Epithelial cell of proximal tubule (primary cell): ENCODE measurements at regions not wholly inside any gene's neighbourhood (a gene's known extent, or its start where the extent isn't known, plus 50 kb on each side); places are given as distances from the start of the nearest gene placed in this dataset.

Experiments used
- DNase-seq: peaks from one replicate; pipeline ENCODE4 v3.0.0-alpha.2; 2011; ENCODE audit warnings: low read depth
- H3K4me3 ChIP-seq: 2 replicates; pipeline ENCODE4 v1.5.1; 2011; ENCODE audit warnings: low read depth, mild to moderate bottlenecking, low read length
- CTCF ChIP-seq: conservative IDR thresholded peaks from 2 replicates; pipeline ENCODE4 v1.5.1; 2012; ENCODE audit warnings: low read depth, mild to moderate bottlenecking, low read length

- no peak for TF ChIP-seq CTCF
- no peak overlapping the region for H3K4me3 ChIP-seq
Observed at GRCh38 chr5:3179220-3179619, 416.4 kb upstream of the IRX1 start.

GRCh38 chr5:3177338-3177737 lies 418.3 kb upstream of the IRX1 start:
- no peak overlapping the region for H3K4me3 ChIP-seq
- no peak for TF ChIP-seq CTCF
- no peak for DNase-seq

More at GRCh38 chr5:3179220-3179619, 416.4 kb upstream of the IRX1 start:
- no peak for DNase-seq

GRCh38 chr5:3175416-3175815 lies 420.2 kb upstream of the IRX1 start:
- no peak for TF ChIP-seq CTCF
- no peak overlapping the region for H3K4me3 ChIP-seq
- DNase-seq, result no peak

GRCh38 chr5:3167473-3167872 lies 416.0 kb upstream of the IRX2 start:
- no peak for TF ChIP-seq CTCF
- DNase-seq, result no peak
- no peak overlapping the region for H3K4me3 ChIP-seq

GRCh38 chr5:3163626-3164025 lies 412.1 kb upstream of the IRX2 start:
- TF ChIP-seq CTCF, result no peak
- H3K4me3 ChIP-seq, result no peak overlapping the region
- DNase-seq, result no peak

- no peak overlapping the region for H3K4me3 ChIP-seq
Observed at GRCh38 chr5:3161672-3162071, 410.2 kb upstream of the IRX2 start.

More at GRCh38 chr5:3161672-3162071, 410.2 kb upstream of the IRX2 start:
- no peak for DNase-seq
- no peak for TF ChIP-seq CTCF
